Activated T-helper 1 cell treated with anti-CD3 and anti-CD28 coated beads, Interleukin-2, amount 50 U/mL, for 16 hours (primary cell): ENCODE measurements at regions not wholly inside any gene's neighbourhood (a gene's known extent, or its start where the extent isn't known, plus 50 kb on each side); places are given as distances from the start of the nearest gene placed in this dataset.

Experiments used
- DNase-seq, 2 donors: peaks; one replicate each; pipeline ENCODE4 v3.0.0-alpha.2; 2020; ENCODE audit warnings: low read depth in 1 of 2, low spot score in 1 of 2

DNA sequence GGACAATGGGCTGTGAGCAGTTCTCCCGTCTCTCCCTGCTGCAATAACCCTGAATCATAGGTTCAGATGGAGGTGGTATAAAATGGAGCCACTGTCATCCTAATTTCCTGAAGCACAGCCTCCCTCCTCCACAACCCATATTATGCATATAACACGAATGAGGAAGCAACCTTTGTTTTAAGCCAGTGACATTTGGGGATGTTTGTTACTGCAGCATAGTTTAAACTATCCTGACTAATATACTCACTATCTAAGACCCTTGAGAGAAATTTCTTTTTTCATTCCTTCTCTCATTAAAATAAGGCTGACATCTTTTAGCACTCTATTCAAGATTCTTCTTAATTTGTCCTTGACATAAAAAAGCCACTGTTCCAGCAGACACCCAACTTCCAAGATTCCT, 413.4 kb downstream of the SOX9 start:
- no peak for DNase-seq

- DNase-seq, result no peak
Measured at GRCh38 chr17:72534776-72535175, 414.0 kb downstream of the SOX9 start.

DNA sequence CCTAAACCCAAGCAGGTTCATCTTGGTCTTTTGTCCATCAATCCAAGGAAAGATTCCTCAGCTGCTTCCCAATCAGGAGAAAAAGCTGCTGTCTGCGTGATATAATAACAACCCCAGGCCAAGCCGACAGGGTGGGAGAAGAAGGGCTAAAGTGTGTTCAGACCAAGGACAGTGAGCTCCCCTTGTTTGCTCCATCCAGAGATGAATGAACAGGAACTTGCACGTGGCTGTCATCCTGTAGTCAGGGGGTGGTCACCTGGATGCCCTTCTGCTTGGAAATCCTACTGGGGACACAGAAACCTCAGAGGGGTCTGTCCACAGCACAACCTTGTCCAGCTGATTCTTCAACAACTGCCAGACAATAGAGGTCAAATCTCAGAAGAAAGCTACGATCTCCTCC, 414.5 kb downstream of the SOX9 start:
- DNase-seq, result no peak

DNA sequence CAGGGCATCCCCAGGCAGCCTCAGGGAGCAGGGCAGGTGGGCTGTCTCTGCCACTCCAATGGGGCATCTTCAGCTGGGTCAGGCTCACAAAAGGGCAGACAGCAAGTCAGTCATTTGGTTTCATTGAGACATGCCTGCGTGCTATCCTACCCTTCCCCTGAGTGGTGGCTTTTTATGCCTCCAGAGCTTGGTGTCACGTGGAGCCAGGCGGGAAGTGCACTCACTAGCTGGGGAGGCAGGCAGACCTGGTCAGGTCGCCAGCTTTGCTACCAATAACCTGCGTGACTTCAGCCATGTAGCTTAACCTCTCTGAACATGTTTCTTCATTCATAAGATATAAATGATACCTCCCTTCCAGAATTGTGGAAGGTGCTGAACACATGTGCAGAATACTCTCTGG, 415.0 kb downstream of the SOX9 start:
- no peak for DNase-seq

DNA sequence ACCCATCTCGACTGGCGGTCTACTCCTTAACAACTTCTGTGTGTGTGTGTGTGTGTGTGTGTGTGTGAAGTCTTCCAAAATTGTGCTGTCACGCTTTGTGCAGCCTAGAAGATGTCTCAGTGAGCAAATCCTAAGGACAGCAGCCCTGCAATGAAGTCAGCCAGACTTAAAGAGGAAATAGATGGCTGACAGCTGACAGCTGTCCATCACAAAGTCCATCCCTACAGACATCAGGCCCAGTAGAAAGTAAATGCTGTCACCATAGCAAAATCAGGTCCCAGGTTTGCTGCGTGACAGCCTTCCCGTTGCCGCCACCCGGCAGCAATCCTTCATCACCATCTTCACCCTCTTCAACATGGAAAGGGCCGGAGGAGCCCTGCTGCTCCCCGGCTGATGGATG, 416.0 kb downstream of the SOX9 start:
- DNase-seq, result no peak

GRCh38 chr17:72538443-72538842, 417.6 kb downstream of the SOX9 start:
- DNase-seq, result no peak

DNA sequence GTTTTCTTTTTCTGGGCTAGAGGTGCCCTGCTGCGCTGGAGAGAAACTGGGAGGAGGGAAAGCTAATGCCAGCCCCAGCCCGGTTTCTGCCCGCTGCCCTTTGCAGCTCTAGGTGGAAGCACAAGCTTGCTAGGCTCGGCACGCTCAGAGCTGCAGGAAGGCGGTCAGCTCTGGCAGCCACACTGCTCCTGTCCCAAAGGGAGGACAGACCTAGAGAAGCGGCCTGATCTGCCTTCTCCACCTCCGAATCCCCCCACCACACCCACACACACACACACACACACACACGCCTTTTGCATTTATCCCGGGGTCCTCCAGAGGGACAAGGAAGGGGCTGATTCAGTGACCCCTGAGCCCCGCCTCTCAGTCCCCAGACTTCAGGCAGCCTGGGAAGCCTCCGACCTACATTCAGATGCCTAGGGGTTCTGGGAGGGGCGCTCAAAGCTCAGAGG, 418.1 kb downstream of the SOX9 start:
- no peak for DNase-seq

DNA sequence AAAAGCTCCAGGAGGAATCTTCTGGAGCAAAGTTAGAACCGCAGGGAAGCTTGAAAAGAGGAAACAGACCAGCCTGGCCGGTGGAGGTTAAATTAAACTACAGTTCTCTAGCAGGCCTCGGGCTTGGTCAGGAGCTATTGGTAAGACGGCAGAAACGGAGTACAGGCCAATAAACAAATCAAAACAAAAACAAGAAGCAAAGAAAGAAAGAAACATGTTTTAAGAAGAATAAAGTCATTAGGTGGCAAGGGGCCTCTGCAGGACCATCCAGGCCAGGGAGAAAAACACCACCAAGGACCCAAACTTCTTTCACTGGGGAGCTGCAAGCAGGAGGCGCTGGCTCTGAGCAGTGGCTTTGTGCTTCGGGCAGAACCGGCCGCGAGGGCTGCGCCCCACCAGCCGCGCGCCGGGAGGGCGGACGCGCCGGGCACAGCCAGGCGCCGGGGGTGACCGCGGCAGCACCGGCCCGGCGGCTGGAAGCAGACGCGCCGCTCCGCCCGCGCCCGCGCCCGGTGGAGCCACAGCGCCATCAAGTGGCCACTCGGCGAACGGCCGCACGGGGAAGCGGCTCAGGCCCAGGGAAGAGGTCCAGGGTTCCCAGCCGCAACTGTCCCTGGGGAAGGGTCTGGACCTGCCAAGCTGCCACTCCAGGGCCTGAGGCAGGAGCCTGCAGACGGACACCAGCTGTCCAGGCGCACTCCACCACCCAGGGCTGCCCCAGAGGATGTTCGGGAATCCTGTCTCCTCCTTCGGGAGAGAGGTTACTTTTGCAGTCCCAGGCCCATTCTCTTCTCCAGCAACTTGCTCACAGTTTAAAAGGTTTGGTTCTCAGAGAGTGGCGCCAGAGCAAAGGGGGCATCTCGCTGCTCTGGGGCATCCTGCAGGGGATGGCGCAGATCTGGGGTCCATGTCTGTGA, 419.4 kb downstream of the SOX9 start:
- peak; percentile 20 to 30 for DNase-seq

- no peak for DNase-seq
Measured at GRCh38 chr17:72542317-72542716, 421.5 kb downstream of the SOX9 start.

DNA sequence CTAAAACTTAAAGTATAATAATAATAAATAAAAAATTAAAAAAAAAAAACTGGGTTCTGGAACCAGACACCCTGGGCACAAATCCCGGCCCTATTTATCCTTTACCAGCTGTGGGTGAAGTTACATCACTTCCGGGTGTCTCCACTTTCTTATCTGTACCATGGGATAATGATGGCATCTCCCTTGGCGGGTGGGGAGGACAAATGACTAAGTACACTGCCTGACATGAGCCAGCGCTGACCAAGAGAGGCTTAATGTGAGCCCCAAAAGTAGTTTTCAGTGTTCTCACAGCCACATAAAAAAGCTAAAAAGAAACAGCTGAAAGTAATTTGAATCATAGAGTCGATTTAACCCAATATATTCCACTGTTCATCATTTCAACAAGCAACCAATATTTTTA, 424.9 kb downstream of the SOX9 start:
- DNase-seq, result no peak

DNA sequence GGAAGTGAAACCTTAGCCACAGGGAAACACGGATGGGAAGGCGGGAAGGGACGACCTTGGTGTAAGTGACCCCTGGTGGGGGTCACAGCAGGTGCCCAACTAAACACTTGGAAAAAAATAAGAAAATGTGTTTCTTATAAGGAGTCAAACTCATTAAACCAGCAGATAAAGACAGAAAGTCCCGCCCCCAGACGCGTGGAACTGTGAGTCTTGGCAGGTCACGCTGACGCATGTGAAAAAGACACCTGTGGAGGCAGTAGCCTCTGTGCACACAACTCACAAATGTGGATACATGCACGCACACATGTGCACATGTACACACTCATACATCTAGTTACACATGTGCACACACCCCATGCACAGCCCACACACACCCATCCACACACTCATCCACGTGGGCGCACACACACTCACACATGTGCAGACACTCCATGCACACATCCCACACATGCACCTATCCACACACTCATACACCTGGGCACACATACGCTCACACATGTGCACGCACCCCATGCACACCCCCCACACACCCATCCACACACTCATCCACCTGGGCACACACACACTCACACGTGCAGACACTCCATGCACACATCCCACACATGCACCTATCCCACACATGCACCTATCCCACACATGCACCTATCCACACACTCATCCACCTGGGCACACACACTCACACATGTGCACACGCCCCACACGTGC, 432.4 kb downstream of the SOX9 start:
- DNase-seq, result no peak

DNA sequence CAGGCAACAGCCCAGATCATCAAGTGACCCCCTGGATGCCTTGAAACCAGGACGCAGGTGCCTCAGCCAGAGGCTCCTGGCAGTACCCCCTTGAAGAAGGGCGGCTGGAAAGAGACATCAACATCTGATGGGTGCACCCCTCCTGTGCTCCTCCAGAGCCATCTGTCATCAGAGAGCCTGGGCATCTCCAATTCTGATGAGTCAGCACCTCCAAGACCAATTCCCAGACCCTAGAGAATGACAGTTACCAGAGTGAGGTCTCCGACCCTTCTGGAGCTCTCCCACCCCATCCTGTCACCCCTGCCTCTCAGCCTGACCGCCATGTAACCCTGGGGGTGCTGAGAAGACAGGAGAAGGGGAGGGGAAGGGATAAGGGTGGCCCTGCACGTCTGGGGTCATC, 433.7 kb downstream of the SOX9 start:
- no peak for DNase-seq

DNA sequence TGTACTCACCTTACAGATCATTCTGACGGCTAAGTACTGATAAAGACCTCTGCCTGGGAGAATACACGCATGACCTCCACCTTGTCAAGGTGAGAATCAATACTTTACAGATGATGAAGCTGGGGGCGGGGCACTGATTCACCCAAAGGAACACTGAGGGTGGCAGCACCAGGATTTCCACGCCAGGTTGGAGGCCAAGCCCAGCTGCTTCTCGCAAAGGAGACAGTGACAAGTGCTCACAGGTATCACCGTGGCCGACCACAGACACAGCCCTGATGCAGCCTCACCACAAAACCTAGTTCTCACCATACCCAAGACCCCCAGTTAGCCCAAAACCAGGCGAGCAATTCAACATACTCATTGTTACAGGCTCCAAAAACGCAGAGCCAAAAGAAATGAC, 434.2 kb downstream of the SOX9 start:
- DNase-seq, result no peak

DNA sequence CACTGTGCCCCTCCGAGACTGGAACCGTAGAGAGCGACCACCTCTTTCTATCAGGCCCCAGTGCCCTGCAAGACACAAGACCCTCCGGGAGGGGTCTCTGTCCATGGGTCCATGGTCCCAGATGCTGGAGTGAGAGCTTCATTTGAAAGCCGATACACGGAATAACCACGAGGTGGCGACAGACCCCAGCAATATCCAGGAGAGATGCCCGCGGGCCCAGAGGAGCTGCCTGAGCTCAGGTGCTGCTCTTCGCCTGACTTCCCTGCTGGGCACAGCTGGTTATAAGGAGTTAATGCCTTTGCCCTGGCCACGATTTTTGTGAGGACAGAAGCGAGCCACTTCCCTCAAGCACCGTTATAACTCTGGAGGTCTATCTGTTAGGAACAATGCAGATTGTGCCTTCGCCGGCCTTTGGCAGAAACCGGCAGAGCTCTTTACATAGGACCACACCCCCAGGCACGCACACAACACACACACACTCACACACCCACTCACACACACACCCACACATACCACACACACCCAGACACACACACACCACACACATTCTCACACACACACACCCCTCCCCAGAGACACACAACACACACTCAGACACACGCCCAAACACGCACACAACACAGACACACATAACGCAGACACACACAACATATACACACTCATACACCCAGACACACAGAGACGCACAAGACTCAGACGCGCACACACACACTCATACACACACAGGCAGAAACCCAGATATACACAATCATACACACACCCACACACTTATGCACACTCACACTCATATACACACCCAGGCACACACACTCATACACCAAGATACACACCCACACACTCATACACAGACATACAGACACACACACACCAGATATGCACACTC, 436.4 kb downstream of the SOX9 start:
- DNase-seq, result peak; percentile 24 to 35

DNA sequence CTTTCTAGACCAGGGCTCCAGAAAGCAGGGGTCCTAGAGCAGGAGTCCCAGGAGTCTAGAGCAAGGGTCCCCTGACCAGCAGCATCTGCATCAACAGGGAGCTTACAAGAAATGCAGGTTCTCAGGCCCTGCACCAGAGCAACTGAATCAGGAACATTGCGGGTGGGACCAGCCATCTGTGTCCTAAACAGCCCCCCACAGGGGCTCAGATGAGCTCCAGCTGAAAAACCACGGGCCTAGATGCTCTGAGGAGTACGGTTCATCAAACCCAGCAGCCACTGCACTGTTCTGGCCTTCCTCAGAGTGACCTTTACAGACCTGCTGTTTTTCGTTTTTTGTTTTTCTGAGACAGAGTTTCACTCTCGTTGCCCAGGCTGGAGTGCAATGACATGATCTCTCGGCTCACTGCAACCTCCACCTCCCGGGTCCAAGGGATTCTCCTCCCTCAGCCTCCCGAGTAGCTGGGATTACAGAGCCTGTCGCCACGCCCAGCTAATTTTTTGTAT, 438.2 kb downstream of the SOX9 start:
- no peak for DNase-seq

DNA sequence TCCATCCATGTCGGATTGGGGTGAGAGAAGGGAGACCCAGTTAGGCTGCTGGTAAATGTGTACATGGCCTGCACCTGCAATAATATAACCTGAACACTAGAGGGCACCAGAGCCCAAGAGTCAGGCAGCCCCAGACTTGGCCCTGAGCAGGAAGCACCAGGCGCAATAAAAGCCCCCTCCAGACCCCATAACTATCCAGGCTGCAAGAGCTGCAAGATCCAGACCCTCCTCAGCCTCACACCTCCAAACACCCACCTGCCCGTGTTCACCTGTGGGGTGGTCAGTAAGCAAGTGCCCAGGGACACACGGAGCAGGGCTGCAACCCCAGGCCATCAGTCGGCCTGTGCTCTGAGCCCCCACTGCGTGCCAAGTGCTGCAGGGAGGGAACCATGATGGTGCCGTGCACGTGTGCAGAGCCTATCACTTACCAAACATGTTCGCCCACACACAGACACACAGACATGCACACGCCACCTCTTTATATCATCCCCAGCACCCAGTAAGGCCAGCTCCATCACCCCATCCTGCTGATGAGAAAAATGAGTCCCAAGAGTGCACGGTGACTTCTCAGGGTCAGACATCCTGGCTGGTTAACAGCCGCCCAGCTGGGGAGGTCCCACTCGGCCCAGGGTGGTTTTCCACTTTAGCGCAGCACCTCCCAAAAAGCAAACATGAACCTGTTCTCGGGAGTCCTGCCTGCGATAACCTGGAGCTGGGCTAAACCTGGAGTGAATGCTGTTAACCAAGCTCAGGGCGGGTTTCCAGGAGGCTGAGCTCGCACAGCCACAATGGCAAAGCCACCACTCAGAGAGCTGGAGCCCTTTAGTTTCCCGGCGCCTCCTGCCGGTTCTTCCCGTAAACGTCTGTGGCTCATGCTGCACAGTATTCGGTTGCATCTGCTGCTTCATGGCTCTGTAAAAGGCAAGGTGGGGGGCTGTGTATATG, 439.8 kb downstream of the SOX9 start:
- peak in 1 of 2 donors; percentile 7 for DNase-seq

- no peak for DNase-seq
Measured at GRCh38 chr17:72561266-72561665, 440.4 kb downstream of the SOX9 start.

- DNase-seq, result no peak
Measured at GRCh38 chr17:72561680-72562079, 440.9 kb downstream of the SOX9 start.

GRCh38 chr17:72562615-72563188, 441.9 kb downstream of the SOX9 start:
- DNase-seq, result no peak

- no peak for DNase-seq
Measured at GRCh38 chr17:72563952-72564351, 443.1 kb downstream of the SOX9 start.
